ENCODE measurements at regions not wholly inside any gene's neighbourhood (a gene's known extent, or its start where the extent isn't known, plus 50 kb on each side); places are given as distances from the start of the nearest gene placed in this dataset.
A peak's percentile ranks its signal among the peaks of the same experiment; 100 is the strongest.
"Not testable (repeated sequence)": the region's sequence is repeated elsewhere in the genome, so short reads cannot be mapped to it uniquely, and the experiment has no call there.

DNA sequence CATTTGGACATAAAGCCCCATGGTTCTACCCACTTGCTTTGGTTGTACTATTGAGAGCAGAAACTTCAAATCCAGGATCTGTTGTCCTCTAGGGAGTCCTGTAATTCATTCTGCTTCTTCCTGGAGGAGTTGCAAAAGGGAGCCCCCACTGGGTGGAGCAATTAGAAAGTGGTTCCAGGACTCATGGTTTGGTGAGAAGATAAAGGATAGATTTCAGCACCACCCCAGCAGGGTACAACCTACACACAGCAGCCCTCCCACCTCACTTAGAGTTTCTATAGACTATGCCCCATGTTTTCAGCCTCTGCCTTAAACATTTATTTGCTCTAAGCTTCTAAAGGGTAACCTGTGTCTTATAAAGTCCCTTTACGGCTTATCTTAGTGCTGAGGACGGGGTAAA is 112.6 kb upstream of the ARRDC3 start:
- no peak for FAIRE-seq

DNA sequence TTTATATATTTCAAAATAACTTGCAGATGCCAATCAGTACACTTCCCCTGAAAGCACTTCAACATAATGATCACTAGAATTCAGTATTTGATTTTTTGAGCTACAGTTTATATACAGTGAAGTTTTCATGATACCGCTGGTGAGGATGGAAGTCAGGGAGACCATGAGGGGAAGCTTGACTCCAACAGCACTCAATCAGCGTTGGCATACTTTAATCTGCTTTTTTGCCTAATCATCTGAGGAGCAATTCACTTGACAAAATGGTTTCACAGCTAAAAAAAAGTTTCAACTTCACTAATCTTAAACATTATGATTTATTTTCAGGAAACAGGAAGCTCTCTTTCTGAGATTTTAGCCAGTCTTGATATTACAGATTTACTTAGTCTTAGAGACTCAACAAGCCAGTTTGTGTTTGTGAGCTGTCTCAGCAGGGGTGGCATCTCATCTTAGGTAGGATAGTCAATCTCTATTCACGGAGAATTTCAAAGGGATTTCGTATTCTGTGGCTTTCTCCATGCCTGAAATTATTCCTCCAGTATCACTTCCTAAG is 111.4 kb upstream of the ARRDC3 start:
- FAIRE-seq, result no peak

DNA sequence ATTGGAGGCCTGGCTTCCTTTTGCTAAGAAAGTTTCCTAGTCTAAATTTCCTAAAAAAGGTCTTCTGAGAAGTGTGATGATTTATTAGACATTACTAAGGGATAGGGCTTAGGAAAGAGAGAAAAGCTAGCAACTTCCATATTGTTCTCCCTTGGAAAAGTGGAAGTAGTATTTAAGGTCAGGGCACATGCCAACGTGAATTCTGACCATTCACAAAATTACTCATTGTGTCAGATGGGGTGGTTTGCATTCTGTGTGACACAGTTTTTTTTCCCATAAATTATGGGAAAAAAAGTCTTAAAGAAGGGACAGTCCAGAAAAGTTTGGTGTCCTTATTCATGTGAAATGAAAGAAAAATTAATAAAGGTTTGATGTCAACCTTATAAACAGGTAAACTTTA is 110.0 kb upstream of the ARRDC3 start:
- FAIRE-seq, result no peak

DNA sequence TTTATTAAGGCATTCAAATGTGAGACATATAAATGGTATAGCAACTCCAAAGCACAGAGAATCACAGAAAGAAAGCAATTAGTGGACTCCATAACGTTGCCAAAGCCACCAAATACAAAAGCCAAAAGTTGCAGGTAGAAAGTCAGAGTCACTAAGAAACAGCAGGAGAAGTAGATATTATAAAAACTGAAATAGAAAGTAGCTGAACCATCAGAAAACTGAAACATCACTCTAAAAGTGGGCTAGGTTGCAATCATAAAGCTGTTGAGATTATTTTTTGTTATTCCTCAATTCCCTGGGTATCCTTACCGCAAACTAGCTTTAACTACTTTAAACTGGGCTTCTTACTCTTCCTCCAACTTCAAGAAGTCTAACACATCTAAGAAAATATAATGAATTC is 108.1 kb upstream of the ARRDC3 start:
- FAIRE-seq, result no peak

DNA sequence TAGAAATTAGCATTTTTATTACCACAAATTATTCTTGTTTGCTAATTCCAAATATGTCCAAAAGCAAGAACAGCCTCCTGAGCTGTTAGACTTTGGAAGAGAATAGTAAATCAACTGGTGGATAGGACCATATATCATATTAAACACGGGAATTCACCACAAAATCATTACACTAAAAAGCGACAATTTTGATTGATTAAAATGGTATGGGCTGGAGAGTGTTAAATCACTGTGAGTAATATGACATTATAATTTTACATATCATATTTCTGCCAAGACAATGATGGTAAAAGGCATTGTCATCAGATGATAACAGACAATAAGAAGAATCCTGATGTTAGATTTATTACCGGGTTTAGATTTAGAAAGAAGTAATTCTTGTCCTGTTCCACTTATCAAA is 107.2 kb upstream of the ARRDC3 start:
- no peak for FAIRE-seq

DNA sequence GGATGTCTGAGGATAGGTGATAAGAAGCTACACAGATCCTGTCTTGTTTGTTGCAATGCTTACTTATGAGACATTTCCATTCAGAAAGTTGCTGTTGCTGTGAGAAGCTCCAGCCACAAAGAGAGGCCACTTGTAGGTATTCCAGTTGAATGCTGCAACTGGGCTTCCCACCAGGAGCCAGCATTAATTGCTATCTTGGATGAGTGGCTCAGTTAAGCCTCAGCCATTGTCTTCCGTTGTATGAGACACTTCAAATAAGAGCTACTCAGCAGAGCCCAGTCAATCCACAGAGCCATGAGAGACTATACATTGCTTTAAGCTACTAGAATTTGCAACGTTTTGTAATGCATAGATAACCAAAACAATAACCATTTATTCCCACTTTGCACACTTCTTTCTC is 104.3 kb upstream of the ARRDC3 start:
- FAIRE-seq, result no peak

DNA sequence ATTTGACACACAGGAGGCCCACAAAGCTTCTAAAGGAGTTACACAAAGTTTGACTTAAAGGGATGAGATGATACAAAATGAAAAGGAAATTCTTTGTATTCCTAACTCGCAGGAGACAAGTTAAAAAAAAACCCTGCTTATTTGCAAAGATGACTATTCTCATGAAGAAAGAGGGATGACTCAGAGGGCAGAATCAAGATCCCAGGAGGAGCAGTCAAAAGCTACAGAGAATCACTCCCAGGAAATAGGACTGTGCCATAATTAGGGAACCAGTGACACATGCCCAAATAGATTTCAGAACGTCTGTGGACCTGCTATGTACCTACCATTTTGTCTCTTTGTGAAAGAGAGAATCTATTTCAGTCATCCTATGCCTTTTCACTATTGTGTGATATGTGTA is 103.5 kb upstream of the ARRDC3 start:
- FAIRE-seq, result no peak

DNA sequence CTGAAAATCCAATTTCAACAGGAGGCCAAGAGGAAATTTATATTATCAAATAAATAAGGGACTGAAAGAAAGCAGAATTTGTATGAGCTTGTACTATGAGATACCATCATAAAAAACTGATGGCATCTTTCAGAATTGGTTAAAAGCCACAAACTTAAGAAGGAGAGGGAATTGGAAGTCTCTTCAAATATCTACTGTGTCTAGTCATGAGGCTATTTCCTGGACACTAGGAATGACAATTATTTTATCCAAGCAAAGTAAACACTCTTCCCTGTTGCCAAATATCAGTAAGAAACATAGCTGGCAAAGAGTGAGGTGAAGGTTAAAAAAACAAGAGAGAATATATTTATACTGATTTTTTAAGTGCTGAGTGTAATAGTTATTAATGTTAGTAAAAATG is 101.5 kb upstream of the ARRDC3 start:
- FAIRE-seq, result no peak

DNA sequence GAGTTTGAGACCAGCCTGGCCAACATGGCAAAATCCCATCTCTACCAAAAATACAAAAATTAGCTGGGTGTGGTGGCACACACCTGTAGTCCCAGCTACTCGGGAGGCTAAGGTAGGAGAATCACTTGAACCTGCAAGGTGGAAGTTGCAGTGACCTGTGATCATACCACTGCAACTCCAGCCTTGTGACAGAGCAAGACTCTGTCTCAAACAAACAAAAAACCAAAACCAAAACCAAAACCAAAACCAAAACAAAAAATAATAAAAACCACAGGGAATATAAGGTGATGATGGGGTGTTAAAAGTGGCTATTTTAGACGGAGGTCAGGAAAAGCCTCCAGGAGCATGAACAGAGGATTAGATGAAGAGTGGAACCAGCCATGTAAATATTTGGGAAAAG is 96.3 kb upstream of the ARRDC3 start:
- not testable (repeated sequence) for FAIRE-seq

DNA sequence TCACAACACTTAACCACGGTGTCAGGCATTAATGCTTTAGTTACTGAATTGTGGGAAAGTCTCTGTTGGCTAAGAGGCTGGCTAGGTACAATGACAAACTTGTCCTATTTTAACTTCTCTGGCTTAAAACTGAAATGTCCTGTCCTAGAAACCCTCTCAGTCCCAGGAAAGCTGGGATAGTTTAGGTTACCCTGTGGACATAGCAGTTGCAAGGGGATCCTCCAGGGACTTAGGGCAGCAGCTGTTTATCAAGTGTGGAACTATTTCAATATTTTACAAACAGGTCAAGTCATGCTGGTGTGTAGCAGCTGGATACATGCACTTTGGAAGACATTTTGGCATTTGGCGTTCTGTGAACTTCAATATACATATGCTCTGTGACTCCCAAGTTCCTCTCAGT is 95.0 kb upstream of the ARRDC3 start:
- FAIRE-seq, result no peak

DNA sequence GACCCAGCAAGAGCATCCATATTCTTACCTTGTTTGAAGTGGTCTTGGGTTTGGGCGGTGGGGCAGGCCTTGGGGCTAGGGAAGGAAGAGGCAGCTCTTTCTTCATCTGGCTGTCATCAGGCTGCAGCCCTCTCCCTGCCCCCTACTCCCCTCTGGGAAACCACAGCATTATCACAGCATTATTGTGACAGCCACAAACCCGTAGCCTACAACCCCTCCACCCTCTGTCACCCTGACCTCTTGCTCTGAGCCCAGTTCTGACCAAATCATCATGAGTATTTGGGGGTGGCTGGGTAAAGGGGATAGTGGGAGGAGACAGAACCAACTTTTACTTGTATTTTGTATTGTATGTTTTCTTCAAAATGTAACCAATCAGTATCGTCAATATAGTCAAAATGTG is 94.3 kb upstream of the ARRDC3 start:
- no peak for FAIRE-seq

DNA sequence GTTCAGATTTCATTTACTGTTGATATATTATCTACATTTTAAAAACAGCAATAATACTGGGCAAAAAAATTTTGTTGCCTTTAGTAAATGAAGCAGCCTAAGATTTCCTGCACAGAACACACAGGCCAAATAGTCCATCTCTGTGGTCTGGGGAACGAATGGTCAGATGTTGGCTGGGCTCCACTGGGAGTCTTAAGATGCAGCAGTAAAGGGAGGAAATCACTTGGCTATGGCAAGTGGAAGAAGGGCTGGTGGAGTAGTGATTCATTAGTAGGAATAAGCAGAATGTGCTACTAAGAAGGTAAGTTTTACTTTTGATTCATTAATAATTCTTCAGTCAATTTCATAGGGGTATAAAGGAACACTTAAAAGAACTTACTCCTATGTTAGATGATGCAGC is 91.1 kb upstream of the ARRDC3 start:
- FAIRE-seq, result no peak

DNA sequence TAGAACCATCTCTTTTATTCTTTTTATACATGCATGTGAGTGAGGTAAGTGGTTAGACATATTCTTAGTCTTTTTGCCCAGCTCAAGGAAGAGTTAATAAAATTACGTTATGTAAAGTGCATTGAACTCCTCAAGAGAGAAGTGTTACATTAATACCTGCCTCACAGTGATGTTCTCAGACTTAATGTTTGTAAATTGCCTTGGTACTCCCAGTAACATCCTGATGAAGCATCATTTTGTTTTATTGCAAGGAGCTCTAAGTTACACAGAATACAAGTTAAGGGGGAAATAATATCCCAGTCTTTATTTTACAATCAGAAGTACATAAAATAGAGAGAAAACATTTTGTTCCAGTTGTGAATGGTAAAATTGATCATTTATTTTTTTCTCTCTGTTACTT is 89.5 kb upstream of the ARRDC3 start:
- FAIRE-seq, result no peak

DNA sequence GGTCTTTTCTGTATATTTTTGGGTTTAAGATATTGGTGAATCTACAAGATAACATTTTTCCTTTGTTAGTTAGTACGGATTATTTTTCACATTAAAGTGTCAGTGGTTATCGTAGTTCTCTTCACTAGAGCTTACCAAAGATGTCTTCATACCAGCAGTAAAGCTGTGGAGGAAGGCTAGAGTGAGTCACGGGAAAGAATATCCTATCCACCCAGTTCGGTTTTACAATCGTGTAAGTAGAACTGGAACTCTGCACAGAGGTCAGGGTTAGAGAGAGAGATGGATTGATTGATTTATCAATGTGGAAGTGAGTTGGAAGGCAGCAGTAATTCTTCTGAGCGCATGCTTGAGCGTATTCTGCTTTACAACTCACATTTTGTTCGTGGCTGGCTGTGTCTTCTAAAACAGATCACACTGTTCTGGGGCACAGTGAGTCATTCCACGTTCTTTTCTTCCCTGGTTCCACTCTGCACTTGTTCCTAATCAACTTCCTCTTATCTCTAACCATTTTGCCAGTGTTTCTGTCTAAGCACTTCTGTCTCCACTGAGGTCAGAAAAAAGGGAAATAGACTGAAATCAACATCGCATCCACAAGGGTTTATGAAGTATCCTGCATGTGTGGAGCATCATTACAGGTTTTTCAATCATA is 86.5 kb upstream of the ARRDC3 start:
- FAIRE-seq, result no peak

DNA sequence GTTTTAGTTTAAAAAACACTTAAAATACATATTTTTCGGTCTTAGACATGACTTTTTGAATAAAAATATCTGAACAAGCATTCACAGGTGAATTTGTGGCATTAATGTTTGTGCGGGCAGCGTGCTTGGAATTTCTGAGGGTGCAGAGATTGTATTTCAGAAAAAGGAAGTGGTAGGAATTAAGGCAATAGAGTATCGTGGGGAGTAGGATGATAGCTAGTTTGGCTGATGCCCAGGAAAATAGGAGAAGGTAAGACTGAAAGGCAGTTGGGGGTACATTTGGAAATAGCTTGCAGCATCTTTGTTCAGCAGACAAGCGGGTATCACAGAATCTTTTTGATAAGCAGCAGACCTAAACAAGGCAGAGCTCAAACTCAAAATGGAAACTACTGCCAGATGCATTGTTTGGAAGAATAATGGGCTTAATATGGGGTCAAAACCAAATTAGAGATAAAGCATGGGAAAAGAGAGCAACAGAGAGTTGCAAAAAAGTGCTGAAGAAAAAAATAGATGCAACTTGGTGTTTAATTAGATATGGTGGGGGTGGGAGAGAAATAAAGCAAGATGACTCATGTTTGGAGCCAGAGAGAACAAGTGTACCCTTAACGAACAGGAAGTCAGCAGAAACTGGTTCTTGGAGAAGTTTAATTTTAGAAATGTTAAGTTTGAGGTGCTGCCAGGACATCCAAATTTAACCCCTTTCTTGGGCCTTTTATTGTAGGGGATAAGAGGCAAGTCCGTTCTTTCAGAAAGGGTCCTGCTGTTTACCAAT is 85.7 kb upstream of the ARRDC3 start:
- FAIRE-seq, result no peak

DNA sequence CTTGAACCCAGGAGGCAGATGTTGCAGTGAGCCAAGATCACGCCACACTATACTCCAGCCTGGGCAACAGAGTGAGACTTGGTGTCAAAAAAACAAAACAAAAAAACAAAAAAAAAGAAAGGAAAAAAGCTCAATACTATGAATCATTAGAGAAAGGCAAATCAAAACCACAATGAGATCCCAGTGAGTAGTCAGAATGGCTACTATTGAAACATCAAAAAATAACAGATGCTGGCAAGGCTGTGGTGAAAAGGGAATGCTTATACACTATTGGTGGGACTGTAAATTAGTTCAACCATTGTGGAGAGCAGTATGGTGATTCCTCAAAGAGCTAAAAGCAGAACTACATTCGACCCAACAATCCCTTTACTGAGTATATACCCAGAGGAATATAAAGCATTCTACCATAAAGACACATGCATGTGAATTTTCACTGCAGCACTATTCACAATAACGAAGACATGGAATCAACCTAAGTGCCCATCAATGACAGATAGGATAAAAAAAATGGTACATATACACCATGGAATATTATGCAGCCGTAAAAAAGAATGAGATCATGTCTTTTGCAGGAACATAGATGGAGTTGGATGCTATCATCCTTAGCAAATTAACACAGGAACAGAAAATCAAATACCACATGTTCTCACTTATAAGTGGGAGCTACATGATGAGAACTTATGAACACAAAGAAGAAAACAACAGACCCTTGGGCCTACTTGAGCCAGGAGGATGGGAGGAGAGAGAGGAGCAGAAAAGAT is 81.9 kb upstream of the ARRDC3 start:
- no peak for FAIRE-seq

DNA sequence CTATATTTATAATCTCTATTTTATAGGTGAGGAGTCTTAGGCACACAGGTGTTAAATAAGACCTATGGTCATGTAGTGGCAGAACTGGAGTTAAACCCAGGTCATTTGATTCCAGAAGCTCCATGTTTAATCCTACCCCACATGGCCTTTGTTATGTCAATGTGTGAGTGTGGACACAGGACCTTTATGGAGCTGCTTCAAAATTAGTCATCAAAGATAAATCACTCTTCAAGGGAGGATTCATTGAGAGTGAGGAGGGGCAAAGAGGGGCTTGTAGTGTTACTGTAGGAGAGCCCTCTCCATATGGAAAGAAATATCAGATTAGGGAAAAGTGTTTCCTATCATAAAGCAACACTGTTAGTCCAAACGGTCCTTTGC is 74.6 kb upstream of the ARRDC3 start:
- no peak for FAIRE-seq

DNA sequence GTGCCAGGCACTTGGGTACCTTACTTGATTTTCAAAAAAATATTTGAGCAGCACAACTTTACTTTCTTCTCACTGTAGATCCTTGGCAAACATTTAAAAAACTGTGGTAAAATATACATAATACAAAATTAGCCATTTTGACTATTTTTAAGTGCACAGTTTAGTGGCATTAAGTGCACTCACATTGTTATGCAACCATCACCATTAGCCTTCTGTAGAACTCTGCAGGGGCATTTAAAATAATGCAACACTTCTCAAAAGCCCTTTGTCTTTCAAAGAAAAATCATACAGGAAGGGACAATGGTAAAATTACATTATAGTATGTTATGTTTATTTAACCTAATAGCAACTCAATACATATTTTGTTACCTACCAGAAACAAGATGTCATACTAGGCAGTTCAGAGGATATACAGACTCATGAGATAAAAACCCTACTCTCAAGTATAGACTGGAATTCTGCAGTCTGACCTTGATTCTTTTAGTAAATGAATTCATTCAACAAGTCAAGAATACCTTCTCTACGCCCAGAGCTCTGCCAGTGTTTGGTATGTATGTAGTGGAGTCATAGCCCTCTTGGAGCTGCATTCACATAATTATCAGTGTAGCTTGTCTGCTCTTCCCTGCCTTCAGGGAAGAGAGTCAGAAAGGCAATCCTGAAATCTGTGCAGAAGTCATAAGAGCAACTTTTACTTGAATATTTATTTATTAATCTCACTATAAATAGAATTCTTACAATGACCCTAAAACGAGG is 74.0 kb upstream of the ARRDC3 start:
- FAIRE-seq, result no peak

DNA sequence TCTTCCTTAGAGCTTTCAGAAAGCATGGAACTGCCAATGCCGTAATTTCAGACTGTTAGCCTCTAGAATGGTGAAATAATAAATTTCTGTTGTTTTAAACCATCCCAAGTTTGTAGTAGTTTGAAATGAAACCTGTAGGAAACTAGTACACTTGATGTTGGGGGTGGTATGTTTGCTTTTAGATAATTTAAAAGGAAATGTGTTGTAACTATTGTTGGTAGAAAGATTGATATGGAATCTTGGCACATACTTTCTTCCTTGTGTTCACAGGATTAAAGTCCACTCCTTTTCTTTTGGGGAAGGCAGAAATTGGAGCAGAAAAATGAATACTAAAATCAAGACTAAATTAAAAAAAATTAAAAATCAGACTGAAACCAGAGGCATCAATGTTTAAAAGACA is 66.0 kb upstream of the ARRDC3 start:
- no peak for FAIRE-seq

DNA sequence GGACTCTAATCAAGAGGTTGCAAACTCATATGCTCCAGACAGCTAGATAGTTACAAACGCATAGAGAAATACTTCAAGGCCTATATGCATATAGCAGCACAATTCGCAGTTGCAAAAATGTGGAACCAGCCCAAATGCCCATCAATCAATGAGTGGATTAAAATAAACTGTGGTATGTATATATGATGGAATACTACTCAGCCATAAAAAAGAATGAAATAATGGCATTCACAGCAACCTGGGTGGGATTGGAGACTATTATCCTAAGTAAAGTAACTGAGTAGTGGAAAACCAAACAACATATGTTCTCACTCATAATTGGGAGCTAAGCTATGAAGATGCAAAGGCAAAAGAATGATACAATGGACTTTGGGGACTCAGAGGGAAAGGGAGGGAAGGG is 65.0 kb upstream of the ARRDC3 start:
- not testable (repeated sequence) for FAIRE-seq

DNA sequence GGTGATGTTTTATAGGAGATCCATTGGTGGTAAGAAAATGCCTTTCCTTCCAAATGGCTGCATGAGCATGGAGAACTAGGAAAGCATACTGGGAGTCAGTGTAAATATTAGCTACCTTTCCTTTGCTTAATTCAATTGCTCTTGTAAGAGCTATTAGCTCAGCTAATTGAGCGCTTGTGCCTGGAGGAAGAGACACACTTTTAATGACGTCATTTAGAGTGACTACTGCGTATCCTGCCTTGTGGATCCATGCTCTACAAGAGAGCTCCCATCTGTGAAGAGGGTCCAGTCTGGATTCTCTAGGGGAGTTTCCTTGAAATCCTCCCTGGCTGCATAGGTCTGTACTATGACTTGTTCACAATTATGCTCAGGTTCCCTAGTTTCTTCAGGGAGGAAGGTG is 63.8 kb upstream of the ARRDC3 start:
- FAIRE-seq, result peak; percentile 76

DNA sequence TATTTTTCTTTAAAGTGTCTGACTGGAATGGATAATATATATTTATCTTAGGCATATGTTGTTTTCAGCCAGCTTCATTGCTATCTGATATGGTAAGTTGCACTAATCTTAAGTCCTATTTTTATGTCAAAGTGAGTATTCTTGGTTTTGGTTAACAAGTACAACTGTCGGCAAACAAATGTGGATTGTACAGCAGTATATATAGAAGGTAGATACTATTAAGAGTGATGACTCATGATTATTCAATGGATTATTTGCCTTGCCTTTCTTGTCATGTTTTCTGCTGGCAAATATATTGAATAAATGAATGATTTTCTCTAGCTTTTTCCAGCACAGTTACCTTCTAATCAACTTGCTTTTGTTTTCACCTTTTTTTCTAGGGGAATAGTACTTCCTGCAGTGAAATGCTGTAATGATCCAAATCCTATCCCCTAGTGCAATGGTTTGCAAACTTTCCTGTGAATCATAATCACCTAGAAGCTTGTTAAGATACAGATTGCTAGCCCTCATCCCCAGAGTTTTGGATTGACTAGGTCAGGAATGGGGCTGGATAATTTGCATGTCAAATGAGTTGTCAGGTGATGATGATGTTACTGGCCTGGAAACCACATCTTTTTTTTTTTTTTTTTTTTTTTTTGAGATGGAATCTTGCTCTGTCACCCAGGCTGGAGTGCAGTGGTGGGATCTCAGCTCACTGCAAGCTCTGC is 60.8 kb upstream of the ARRDC3 start:
- FAIRE-seq, result no peak

DNA sequence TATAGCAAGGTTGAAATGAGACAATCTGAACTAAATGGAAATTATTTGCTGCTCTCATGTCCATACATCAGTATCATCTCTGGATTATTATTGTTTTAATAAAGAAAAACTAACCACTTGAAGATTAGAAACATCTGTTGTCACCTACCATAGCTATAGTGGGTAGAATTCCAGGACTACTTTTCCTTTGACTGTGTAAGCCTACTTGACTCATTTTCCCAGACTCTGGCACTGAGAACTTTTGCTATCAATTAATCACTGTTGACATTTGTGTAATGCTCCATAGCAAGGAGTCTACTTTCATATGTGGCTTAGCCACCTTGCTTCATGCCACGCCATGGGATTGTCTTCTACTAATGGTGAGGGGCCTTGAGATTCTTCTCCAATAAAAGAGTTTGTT is 59.9 kb upstream of the ARRDC3 start:
- no peak for FAIRE-seq
